HepG2 (cell line): ENCODE measurements at regions not wholly inside any gene's neighbourhood (a gene's known extent, or its start where the extent isn't known, plus 50 kb on each side); places are given as distances from the start of the nearest gene placed in this dataset.

Experiments used
- ATAC-seq: fragments of 200-7000 bp; cut with Tn5 transposase; 3 replicates; pipeline ENCODE4 v1.9.1; 2020; ENCODE audit warnings: mild to moderate bottlenecking, moderate library complexity
- BruUV-seq: library from RNA; stranded (reverse); fragments of 400-500 nt; replicated peaks from 2 replicates; lab custom pipeline; 2021; lab: Mats Ljungman, UMichigan
- CTCF ChIA-PET: fragments of 300-600 bp; formaldehyde crosslinking; extraction: SDS; loops from one replicate; lab custom pipeline; 2021; ENCODE audit warnings: low total read pairs, inconsistent platforms, low intra/inter-chr PET ratio; lab: Yijun Ruan, JAX
- POLR2A ChIA-PET: fragments of 350-600 bp; sonication (Branson Sonifier 250); formaldehyde crosslinking; loops from one replicate; lab custom pipeline; 2020; ENCODE audit warnings: antibody characterized with exemption, inconsistent platforms; lab: Yijun Ruan, JAX
- DNase-seq: peaks from one replicate; pipeline ENCODE4 v3.0.0-alpha.2; 2015; ENCODE audit warnings: low spot score
- FAIRE-seq: peaks from 3 replicates; lab custom pipeline; 2011; peaks lifted over from hg19 to GRCh38; lab: Jason Lieb, UNC
- H2AFZ ChIP-seq: one replicate; pipeline ENCODE4 v1.6.1; 2011; ENCODE audit warnings: low read length, inconsistent platforms
- H3K27ac ChIP-seq: fragments of 300-600 bp; 3 replicates; pipeline ENCODE4 v1.8.0; 2011; ENCODE audit warnings: mixed run types, mild to moderate bottlenecking, mixed read lengths, low read length, inconsistent platforms; ENCODE audit not compliant: insufficient read depth; ENCODE audit errors: extremely low read length
- H3K27me3 ChIP-seq, 2 experiments: fragments of 200-600 bp in 1 of 2; 2 replicates in 1 of 2; 3 replicates in 1 of 2; pipeline versions ENCODE4 v1.6.0 to v1.8.0; 2011; ENCODE audit warnings: low read length in 2 of 2, mild to moderate bottlenecking in 2 of 2, moderate library complexity in 2 of 2, inconsistent platforms in 1 of 2; ENCODE audit not compliant: insufficient read depth in 2 of 2, control insufficient read depth in 1 of 2
- H3K36me3 ChIP-seq, 2 experiments: fragments of 200-600 bp in 1 of 2; replicated peaks in 1 of 2; 2 replicates in 1 of 2; 3 replicates in 1 of 2; pipeline versions ENCODE4 v1.5.1 to v1.8.0; 2011; ENCODE audit warnings: low read length in 2 of 2, inconsistent platforms in 1 of 2; ENCODE audit not compliant: insufficient read depth in 2 of 2, control insufficient read depth in 1 of 2
- H3K4me1 ChIP-seq: 2 replicates; pipeline ENCODE4 v1.5.1; 2012; ENCODE audit warnings: low read length, inconsistent platforms; ENCODE audit not compliant: insufficient read depth
- H3K4me2 ChIP-seq: 2 replicates; pipeline ENCODE4 v1.6.0; 2011; ENCODE audit warnings: low read depth, low read length, inconsistent platforms
- H3K4me3 ChIP-seq, 3 experiments: fragments of 200-600 bp in 1 of 3; sonication (generic), shearing (Covaris generic) in 1 of 3; replicated peaks in 1 of 3; 2 replicates each; pipeline ENCODE4 v1.5.1; 2011 to 2016; ENCODE audit warnings: low read length in 3 of 3, inconsistent platforms in 2 of 3, low read depth in 2 of 3, mild to moderate bottlenecking in 2 of 3, control low read depth in 1 of 3, mixed read lengths in 1 of 3; ENCODE audit not compliant: insufficient read depth in 1 of 3
- H3K79me2 ChIP-seq: one replicate; pipeline ENCODE4 v1.6.1; 2011; ENCODE audit warnings: low read length, inconsistent platforms; ENCODE audit not compliant: insufficient read depth
- H3K9ac ChIP-seq: 2 replicates; pipeline ENCODE4 v1.6.0; 2011; ENCODE audit warnings: mild to moderate bottlenecking, low read depth, low read length, inconsistent platforms; ENCODE audit not compliant: insufficient read depth
- H3K9me3 ChIP-seq: 2 replicates; pipeline ENCODE4 v1.5.1; 2012; ENCODE audit warnings: mild to moderate bottlenecking, low read length
- H4K20me1 ChIP-seq: 2 replicates; pipeline ENCODE4 v1.6.0; 2011; ENCODE audit warnings: inconsistent platforms, mild to moderate bottlenecking, low read length, moderate library complexity; ENCODE audit not compliant: insufficient read depth
- BORCS8-MEF2B ChIP-seq: sonication (generic); formaldehyde crosslinking; IDR thresholded peaks from 2 replicates; pipeline ENCODE4 v1.8.0; 2022; ENCODE audit warnings: mild to moderate bottlenecking, missing genetic modification reagents
- GPN1 ChIP-seq: sonication (generic); formaldehyde crosslinking; IDR thresholded peaks from 2 replicates; pipeline ENCODE4 v1.5.1; 2020; ENCODE audit warnings: missing genetic modification reagents, borderline replicate concordance
- JDP2 ChIP-seq: sonication (generic); formaldehyde crosslinking; IDR thresholded peaks from 2 replicates; pipeline ENCODE4 v1.8.1; 2022; ENCODE audit warnings: missing genetic modification reagents, borderline replicate concordance
- MTF1 ChIP-seq: sonication (generic); formaldehyde crosslinking; IDR thresholded peaks from 2 replicates; pipeline ENCODE4 v1.5.0; 2020; ENCODE audit warnings: missing genetic modification reagents
- NCOA2 ChIP-seq: sonication (generic); formaldehyde crosslinking; IDR thresholded peaks from 2 replicates; pipeline ENCODE4 v1.8.0; 2022; ENCODE audit warnings: inconsistent platforms
- NR3C1 ChIP-seq: sonication (generic); formaldehyde crosslinking; IDR thresholded peaks from 2 replicates; pipeline ENCODE4 v1.4.0; 2020; ENCODE audit warnings: missing genetic modification reagents
- SKI ChIP-seq: fragments of 450-650 bp; IDR thresholded peaks from one replicate; pipeline ENCODE4 v1.6.1; 2018; ENCODE audit warnings: mild to moderate bottlenecking; ENCODE audit not compliant: partially characterized antibody
- ZFYVE20 ChIP-seq: sonication (generic); formaldehyde crosslinking; IDR thresholded peaks from 2 replicates; pipeline ENCODE4 v1.8.0; 2023; ENCODE audit warnings: low read depth, mild to moderate bottlenecking, moderate library complexity, missing genetic modification reagents, borderline replicate concordance
- ZNF121 ChIP-seq: sonication (generic); formaldehyde crosslinking; IDR thresholded peaks from 2 replicates; pipeline ENCODE4 v1.5.0; 2020; ENCODE audit warnings: mild to moderate bottlenecking, missing genetic modification reagents
- ZNF232 ChIP-seq: sonication (generic); formaldehyde crosslinking; IDR thresholded peaks from 2 replicates; pipeline ENCODE4 v1.4.0; 2020; ENCODE audit warnings: missing genetic modification reagents, borderline replicate concordance
- ZNF24 ChIP-seq: fragments of 450-650 bp; IDR thresholded peaks from 2 replicates; pipeline ENCODE4 v1.6.1; 2017; ENCODE audit warnings: antibody characterized with exemption, mild to moderate bottlenecking
- ZNF326 ChIP-seq: sonication (generic); formaldehyde crosslinking; IDR thresholded peaks from 2 replicates; pipeline ENCODE4 v1.4.0; 2020; ENCODE audit warnings: missing genetic modification reagents, borderline replicate concordance
- ZNF558 ChIP-seq: sonication (generic); formaldehyde crosslinking; IDR thresholded peaks from 2 replicates; pipeline ENCODE4 v1.9.0; 2022; ENCODE audit warnings: mild to moderate bottlenecking, missing genetic modification reagents, borderline replicate concordance
- ZNF607 ChIP-seq: sonication (generic); formaldehyde crosslinking; IDR thresholded peaks from 2 replicates; pipeline ENCODE4 v1.5.1; 2020; ENCODE audit warnings: missing genetic modification reagents, mild to moderate bottlenecking, borderline replicate concordance
- ZNF782 ChIP-seq: sonication (generic); formaldehyde crosslinking; IDR thresholded peaks from 2 replicates; pipeline ENCODE4 v1.4.0; 2020; ENCODE audit warnings: missing genetic modification reagents, mild to moderate bottlenecking, borderline replicate concordance
- WGBS: methylation state at CpG from one replicate; pipeline ENCODE4 v1.1.6; 2017; ENCODE audit warnings: low lambda C conversion rate; 5-methylcytosine and 5-hydroxymethylcytosine counted together
- in situ Hi-C: cut with HindIII; loops from 2 replicates; pipeline ENCODE4 v1.10.0; 2017; ENCODE audit warnings: low pct_unique_long_range_greater_than_20kb; ENCODE audit not compliant: extremely low pct_ligation_motif_present
- intact Hi-C: fragments of 100-400 bp; cut with micrococcal nuclease; formaldehyde crosslinking; loops from one replicate; pipeline ENCODE4 v1.10.0; 2022; ENCODE audit not compliant: unreplicated experiment
- TF ChIP-seq, protein P1 (sequence below): sonication (generic); formaldehyde crosslinking; IDR thresholded peaks from 2 replicates; pipeline ENCODE4 v1.8.1; 2023; ENCODE audit warnings: mild to moderate bottlenecking, inconsistent platforms, moderate library complexity, missing genetic modification reagents, borderline replicate concordance
- TF ChIP-seq, protein P2 (sequence below): sonication (generic); formaldehyde crosslinking; IDR thresholded peaks from 2 replicates; pipeline ENCODE4 v1.5.0; 2020; ENCODE audit warnings: mild to moderate bottlenecking, missing genetic modification reagents, moderate library complexity

DNA sequence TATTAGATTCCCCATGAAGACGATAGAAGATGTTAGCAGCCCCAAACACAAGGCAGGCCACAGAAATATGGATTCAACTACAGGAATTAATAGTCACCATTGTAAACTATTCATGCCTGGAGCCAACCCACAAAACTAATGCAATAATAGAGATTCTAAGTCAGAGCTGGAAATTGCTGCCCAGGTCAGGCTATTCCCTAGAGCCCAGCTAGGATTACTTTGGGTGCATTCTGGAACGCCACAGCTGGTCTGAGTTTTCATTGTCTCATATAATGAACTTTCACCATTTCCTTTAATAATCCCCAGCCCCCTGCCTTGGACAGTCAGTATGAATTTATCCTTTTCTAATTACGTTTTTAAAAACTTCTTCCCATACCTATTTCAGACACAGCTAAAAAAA lies 252.6 kb downstream of the PAPSS1 start:
- 0% methylated on average over 3 of the region's 3 CpGs for WGBS
- Histone ChIP-seq H4K20me1 (no peaks in the 10 kb centered on the region), H3K9ac (no peak overlapping the region), H2AFZ (no peak overlapping the region), H3K36me3 (no peaks in the 10 kb centered on the region)
- FAIRE-seq: no peak
- POLR2A ChIA-PET: no interaction called here
- no peak for ATAC-seq
- TF ChIP-seq GPN1 (CRISPR knock-in tag) (no peak), SKI (no peak), ZNF121 (no peak), ZFYVE20 (CRISPR knock-in tag) (no peak)
- TF ChIP-seq, protein P1, sequence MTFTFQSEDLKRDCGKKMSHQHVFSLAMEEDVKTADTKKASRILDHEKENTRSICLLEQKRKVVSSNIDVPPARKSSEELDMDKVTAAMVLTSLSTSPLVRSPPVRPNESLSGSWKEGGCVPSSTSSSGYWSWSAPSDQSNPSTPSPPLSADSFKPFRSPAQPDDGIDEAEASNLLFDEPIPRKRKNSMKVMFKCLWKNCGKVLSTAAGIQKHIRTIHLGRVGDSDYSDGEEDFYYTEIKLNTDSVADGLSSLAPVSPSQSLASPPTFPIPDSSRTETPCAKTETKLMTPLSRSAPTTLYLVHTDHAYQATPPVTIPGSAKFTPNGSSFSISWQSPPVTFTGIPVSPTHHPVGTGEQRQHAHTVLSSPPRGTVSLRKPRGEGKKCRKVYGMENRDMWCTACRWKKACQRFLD (CRISPR knock-in tag): no peak
- TF ChIP-seq, all 625 proteins: peak for 0
- CTCF ChIA-PET: no interaction called here
- DNase-seq: no peak
- H3K4me2 ChIP-seq: no peak overlapping the region
- H3K27ac ChIP-seq: no peak overlapping the region
- no peak overlapping the region for H3K4me3 ChIP-seq
- no peaks in the 10 kb centered on the region for H3K27me3 ChIP-seq
- H3K9me3 ChIP-seq: no peaks in the 10 kb centered on the region
- no peaks in the 10 kb centered on the region for H3K79me2 ChIP-seq
- intact Hi-C loops (no loop called here), in situ Hi-C loops (no loop called here)
- H3K4me1 ChIP-seq: no peaks in the 10 kb centered on the region
- no TSS peak for BruUV-seq

DNA sequence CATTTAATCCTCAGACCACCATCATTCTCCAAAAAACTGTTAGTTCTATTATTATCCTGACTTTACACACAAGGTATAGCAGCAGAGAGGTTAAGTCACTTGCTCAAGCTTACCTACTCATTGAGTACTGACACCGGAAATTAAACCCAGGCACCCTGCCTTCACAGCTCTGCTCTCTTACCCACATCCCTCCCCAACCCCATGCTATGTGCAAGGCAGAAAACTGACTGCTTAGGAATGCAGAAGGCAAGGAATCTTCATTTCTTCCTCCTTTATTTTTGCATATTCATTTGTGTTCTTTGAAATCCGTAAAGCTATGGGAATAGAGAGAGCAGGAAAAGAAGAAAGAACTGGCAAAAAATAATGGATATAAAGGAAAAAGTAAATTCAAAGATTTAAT lies 261.8 kb downstream of the PAPSS1 start:
- FAIRE-seq: no peak
- Histone ChIP-seq H3K36me3 (no peaks in the 10 kb centered on the region), H3K9me3 (no peaks in the 10 kb centered on the region), H3K27me3 (no peaks in the 10 kb centered on the region), H3K4me1 (no peaks in the 10 kb centered on the region), H3K4me3 (no peak overlapping the region), H3K4me2 (no peak overlapping the region), H3K79me2 (no peaks in the 10 kb centered on the region), H4K20me1 (no peaks in the 10 kb centered on the region), H3K27ac (no peak overlapping the region), H3K9ac (no peak overlapping the region), H2AFZ (no peak overlapping the region)
- intact Hi-C loops (no loop called here), in situ Hi-C loops (no loop called here)
- ChIA-PET POLR2A (no interaction called here), CTCF (no interaction called here)
- TF ChIP-seq ZNF232 (no peak), ZNF24 (no peak), ZNF558 (no peak), ZNF607 (CRISPR knock-in tag) (no peak), NR3C1 (CRISPR knock-in tag) (no peak), MTF1 (CRISPR knock-in tag) (no peak), ZNF782 (CRISPR knock-in tag) (no peak), NCOA2 (CRISPR knock-in tag) (no peak), BORCS8-MEF2B (CRISPR knock-in tag) (no peak), ZNF326 (CRISPR knock-in tag) (no peak), JDP2 (CRISPR knock-in tag) (no peak)
- TF ChIP-seq, protein P2, sequence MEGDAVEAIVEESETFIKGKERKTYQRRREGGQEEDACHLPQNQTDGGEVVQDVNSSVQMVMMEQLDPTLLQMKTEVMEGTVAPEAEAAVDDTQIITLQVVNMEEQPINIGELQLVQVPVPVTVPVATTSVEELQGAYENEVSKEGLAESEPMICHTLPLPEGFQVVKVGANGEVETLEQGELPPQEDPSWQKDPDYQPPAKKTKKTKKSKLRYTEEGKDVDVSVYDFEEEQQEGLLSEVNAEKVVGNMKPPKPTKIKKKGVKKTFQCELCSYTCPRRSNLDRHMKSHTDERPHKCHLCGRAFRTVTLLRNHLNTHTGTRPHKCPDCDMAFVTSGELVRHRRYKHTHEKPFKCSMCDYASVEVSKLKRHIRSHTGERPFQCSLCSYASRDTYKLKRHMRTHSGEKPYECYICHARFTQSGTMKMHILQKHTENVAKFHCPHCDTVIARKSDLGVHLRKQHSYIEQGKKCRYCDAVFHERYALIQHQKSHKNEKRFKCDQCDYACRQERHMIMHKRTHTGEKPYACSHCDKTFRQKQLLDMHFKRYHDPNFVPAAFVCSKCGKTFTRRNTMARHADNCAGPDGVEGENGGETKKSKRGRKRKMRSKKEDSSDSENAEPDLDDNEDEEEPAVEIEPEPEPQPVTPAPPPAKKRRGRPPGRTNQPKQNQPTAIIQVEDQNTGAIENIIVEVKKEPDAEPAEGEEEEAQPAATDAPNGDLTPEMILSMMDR (CRISPR knock-in tag): no peak
- BruUV-seq: no TSS peak
- 0% methylated on average over 2 of the region's 2 CpGs for WGBS
- ATAC-seq: no peak
- no peak for DNase-seq
